OCI-LY1 (cell line): ENCODE measurements at regions not wholly inside any gene's neighbourhood (a gene's known extent, or its start where the extent isn't known, plus 50 kb on each side); places are given as distances from the start of the nearest gene placed in this dataset.

Source experiments
- CTCF ChIP-seq: fragments of 200-600 bp; sonication (generic), shearing (Covaris generic); IDR thresholded peaks from 2 replicates; pipeline ENCODE4 v1.5.1; 2017; ENCODE audit warnings: mild to moderate bottlenecking, antibody characterized with exemption, low read length, moderate library complexity, mixed read lengths
- EZH2 ChIP-seq: fragments of 200-600 bp; sonication (generic), shearing (Covaris generic); IDR thresholded peaks from 2 replicates; pipeline ENCODE4 v1.8.0; 2017; ENCODE audit warnings: borderline replicate concordance, mixed run types, mild to moderate bottlenecking, antibody characterized with exemption, low read length, moderate library complexity, mixed read lengths

- no peak for TF ChIP-seq EZH2
- peak; percentile 99 for TF ChIP-seq CTCF
These were observed 83.7 kb upstream of the BET1 start for GRCh38 chr7:94087664-94088352.
